Glutamatergic neuron (in vitro differentiated cells): ENCODE measurements at regions not wholly inside any gene's neighbourhood (a gene's known extent, or its start where the extent isn't known, plus 50 kb on each side); places are given as distances from the start of the nearest gene placed in this dataset.

Experiments
- DNase-seq: peaks from one replicate; pipeline ENCODE4 v3.0.0; 2022
- H3K27ac Mint-ChIP-seq: one replicate; pipeline ENCODE4 v1.8.0; 2020; ENCODE audit warnings: mild to moderate bottlenecking, mixed read lengths, inconsistent platforms; ENCODE audit not compliant: unreplicated experiment
- H3K27me3 Mint-ChIP-seq: one replicate; pipeline ENCODE4 v1.8.0; 2020; ENCODE audit warnings: mild to moderate bottlenecking, moderate library complexity, mixed read lengths, inconsistent platforms; ENCODE audit not compliant: unreplicated experiment
- H3K36me3 Mint-ChIP-seq: one replicate; pipeline ENCODE4 v1.8.0; 2020; ENCODE audit warnings: mild to moderate bottlenecking, mixed read lengths, inconsistent platforms; ENCODE audit not compliant: unreplicated experiment
- H3K4me1 Mint-ChIP-seq: one replicate; pipeline ENCODE4 v1.8.0; 2020; ENCODE audit warnings: mild to moderate bottlenecking, low read depth, mixed read lengths, inconsistent platforms; ENCODE audit not compliant: unreplicated experiment
- H3K4me3 Mint-ChIP-seq: one replicate; pipeline ENCODE4 v1.8.0; 2020; ENCODE audit warnings: mild to moderate bottlenecking, mixed read lengths, inconsistent platforms; ENCODE audit not compliant: unreplicated experiment
- H3K9me3 Mint-ChIP-seq: one replicate; pipeline ENCODE4 v1.8.0; 2020; ENCODE audit warnings: mild to moderate bottlenecking, moderate library complexity, mixed read lengths, inconsistent platforms; ENCODE audit not compliant: unreplicated experiment
- TF ChIP-seq, protein P1 (sequence below): fragments of 200-600 bp; sonication (generic); IDR thresholded peaks from one replicate; pipeline ENCODE4 v1.5.0; 2021; ENCODE audit not compliant: partially characterized antibody, unreplicated experiment

DNA sequence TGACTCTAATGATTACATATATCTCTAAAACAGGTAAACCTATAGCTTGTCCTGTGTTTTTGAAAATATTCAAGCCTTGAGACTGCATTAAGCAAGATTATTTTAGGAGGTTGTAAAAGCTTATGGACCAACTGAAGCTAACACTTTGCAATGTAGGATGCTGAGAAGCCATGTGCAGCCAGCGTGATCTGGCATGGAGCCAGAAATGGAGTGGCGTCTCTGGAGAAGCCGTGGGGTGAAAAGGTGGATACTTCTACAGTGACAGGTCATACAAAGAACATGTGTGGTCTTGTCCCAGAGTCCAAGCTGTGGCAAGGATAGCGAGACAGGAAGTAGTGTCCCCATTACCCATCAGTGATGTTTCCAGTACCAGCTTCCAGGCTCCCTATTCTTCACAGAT is 100.8 kb upstream of the CD180 start:
- H3K27me3 Mint-ChIP-seq = no peaks in the 10 kb centered on the region
- H3K36me3 Mint-ChIP-seq = no peaks in the 10 kb centered on the region
- TF ChIP-seq, protein P1, sequence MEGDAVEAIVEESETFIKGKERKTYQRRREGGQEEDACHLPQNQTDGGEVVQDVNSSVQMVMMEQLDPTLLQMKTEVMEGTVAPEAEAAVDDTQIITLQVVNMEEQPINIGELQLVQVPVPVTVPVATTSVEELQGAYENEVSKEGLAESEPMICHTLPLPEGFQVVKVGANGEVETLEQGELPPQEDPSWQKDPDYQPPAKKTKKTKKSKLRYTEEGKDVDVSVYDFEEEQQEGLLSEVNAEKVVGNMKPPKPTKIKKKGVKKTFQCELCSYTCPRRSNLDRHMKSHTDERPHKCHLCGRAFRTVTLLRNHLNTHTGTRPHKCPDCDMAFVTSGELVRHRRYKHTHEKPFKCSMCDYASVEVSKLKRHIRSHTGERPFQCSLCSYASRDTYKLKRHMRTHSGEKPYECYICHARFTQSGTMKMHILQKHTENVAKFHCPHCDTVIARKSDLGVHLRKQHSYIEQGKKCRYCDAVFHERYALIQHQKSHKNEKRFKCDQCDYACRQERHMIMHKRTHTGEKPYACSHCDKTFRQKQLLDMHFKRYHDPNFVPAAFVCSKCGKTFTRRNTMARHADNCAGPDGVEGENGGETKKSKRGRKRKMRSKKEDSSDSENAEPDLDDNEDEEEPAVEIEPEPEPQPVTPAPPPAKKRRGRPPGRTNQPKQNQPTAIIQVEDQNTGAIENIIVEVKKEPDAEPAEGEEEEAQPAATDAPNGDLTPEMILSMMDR = no peak
- no peaks in the 10 kb centered on the region for H3K4me1 Mint-ChIP-seq
- no peak overlapping the region for H3K27ac Mint-ChIP-seq
- no peak overlapping the region for H3K4me3 Mint-ChIP-seq
- no peak for DNase-seq
- no peaks in the 10 kb centered on the region for H3K9me3 Mint-ChIP-seq

DNA sequence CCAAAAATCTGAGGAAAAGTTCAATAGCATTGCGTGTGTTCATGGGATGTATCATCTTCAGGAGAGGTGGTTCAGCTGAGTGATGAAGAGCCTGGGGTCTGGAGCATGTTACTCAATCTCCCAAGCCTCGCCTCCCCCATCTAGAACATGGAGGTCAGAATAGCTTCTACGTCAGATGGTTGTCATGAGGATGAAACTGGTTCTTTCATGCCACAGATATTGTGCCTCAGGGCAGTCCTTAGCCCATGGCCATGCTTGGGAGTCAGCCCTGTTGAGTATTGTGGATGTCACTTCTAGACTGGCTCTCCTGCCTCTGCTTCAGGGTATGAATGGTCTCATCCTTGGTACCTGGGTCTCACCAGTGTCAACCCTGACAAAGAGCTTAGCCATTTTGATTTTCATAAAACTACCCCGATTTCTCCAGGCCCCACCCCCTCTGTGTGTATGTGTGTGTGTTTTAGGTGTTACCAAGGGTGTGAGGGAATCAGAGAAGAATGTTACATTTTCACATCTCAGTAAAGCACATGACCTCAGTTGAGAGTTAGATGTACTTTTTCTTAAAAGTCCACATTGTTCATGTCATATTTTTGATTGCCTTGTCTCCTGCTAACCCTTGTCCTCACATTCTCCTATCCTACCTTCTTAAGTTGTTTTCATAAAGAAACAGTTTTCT is 97.8 kb upstream of the CD180 start:
- no peak overlapping the region for H3K4me3 Mint-ChIP-seq
- no peaks in the 10 kb centered on the region for H3K27me3 Mint-ChIP-seq
- H3K4me1 Mint-ChIP-seq = no peaks in the 10 kb centered on the region
- H3K9me3 Mint-ChIP-seq = no peaks in the 10 kb centered on the region
- no peak overlapping the region for H3K27ac Mint-ChIP-seq
- no peak for DNase-seq
- TF ChIP-seq, protein P1 = no peak
- H3K36me3 Mint-ChIP-seq = no peaks in the 10 kb centered on the region

DNA sequence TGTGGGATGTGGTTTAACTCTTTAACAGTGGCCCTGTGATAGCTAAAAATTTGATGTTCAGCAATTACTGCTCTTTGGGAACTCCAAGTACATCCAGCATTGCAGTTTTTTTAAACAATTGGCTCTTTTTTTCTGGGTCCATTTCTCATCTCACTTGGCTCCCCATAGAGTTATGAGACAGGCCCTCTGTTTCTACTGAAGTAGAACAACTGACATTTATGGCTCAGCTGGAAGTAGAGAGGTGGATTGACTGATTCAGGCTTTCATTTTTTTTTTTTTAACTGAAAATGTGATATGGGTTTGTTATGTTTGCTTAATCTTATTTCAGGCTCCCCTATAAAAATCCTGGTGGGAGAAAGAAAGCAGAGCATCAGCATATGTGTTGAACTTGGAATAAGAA is 96.6 kb upstream of the CD180 start:
- Mint-ChIP-seq H3K27ac (no peak overlapping the region), H3K4me3 (no peak overlapping the region), H3K36me3 (no peaks in the 10 kb centered on the region), H3K4me1 (no peaks in the 10 kb centered on the region), H3K9me3 (no peaks in the 10 kb centered on the region), H3K27me3 (no peaks in the 10 kb centered on the region)
- TF ChIP-seq, protein P1 = no peak
- no peak for DNase-seq

DNA sequence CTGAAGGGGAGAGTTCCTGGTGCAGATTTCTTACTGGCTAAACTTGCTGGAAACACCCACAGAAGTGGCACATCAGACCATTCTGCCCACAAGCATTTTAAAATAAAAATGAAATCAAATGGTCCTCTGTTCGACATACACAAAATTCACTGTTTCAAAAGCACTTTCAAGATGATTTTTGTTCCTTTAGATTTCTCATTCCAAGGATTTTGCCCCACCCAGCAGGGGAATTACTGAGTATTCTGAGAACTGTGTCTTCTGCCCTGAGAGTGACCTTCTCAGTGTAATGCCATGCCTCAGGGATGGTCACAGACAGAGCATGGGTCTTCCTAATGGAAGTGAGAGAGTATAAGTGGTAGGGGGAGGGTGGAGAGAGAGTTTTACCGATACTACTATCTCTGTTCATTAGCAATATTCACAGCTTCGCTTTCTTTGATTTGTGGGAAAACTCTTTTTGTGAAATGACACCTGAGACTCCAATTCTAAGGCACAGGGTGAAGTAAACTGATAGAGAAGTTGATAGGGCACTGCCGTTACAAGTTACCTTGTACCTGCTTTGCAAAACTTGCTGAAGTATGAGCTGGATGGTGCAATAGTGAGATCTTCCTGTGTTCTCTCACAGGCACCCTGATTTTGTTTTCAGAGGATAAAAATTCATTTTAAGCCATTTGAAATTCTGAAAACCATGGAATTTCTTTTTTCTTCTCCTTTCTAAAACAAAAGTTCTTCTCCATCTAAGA is 95.8 kb upstream of the CD180 start:
- H3K4me3 Mint-ChIP-seq = no peak overlapping the region
- DNase-seq = no peak
- H3K36me3 Mint-ChIP-seq = no peaks in the 10 kb centered on the region
- H3K9me3 Mint-ChIP-seq = no peaks in the 10 kb centered on the region
- H3K27me3 Mint-ChIP-seq = no peaks in the 10 kb centered on the region
- H3K27ac Mint-ChIP-seq = no peak overlapping the region
- H3K4me1 Mint-ChIP-seq = no peaks in the 10 kb centered on the region
- TF ChIP-seq, protein P1 = no peak

DNA sequence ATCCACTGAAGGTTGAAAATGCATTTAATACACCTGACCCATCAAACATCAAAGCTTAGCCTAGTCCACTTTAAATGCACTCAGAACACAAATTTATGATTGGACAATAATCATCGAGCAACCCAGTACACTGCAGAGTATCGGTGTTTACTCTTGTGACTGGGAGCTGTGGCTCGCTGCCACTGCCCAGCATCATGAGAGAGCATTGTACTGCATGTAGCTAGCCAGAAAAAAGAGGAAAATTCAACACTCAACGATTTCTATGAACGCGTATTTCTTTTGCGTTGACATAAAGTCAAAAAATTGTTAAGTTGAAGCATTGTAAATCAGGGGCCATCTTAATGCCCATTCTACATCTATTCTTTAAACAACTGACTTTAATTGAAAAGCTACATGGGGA is 95.1 kb upstream of the CD180 start:
- Mint-ChIP-seq H3K27ac (no peak overlapping the region), H3K36me3 (no peaks in the 10 kb centered on the region), H3K27me3 (no peaks in the 10 kb centered on the region), H3K4me3 (no peak overlapping the region), H3K9me3 (no peaks in the 10 kb centered on the region), H3K4me1 (no peaks in the 10 kb centered on the region)
- DNase-seq = no peak
- TF ChIP-seq, protein P1 = no peak
